SK-N-MC (cell line): ENCODE measurements at regions not wholly inside any gene's neighbourhood (a gene's known extent, or its start where the extent isn't known, plus 50 kb on each side); places are given as distances from the start of the nearest gene placed in this dataset.

Source experiments
- EZH2 ChIP-seq: fragments of 200-600 bp; sonication (generic); IDR thresholded peaks from one replicate; pipeline ENCODE4 v1.6.1; 2017; ENCODE audit warnings: antibody characterized with exemption
- FOXP2 ChIP-seq: optimal IDR thresholded peaks from 2 replicates; pipeline ENCODE3; 2011; ENCODE audit warnings: mild to moderate bottlenecking, moderate library complexity; ENCODE audit not compliant: insufficient read depth; ENCODE audit errors: extremely low read length, control extremely low read depth
- POLR2AphosphoS5 ChIP-seq: IDR thresholded peaks from 2 replicates; pipeline ENCODE4 v1.6.1; 2012; ENCODE audit warnings: mild to moderate bottlenecking, low read depth, low read length, borderline replicate concordance

DNA sequence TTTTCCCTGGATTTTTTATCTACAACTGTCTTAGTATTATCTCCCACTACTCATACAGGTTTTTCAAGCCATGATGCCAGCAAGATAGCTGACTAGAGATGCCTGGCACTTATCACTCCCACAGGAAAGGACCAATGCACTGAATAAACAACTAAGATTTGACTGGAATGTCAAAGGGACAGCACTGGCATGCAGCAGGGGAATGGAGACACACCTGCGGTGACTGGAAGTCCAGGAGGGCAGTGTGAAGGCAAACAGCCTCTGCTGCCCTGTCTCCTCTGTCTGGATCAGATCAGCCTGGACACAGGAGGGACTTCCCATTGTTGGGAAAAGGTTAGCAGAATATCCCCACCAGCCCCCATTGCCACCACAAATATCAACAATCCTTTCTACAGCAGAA, 85.1 kb downstream of the TMEM237 start:
- TF ChIP-seq EZH2 = no peak
- no peak for TF ChIP-seq POLR2AphosphoS5
- TF ChIP-seq FOXP2 = no peak
